ENCODE measurements at regions not wholly inside any gene's neighbourhood (a gene's known extent, or its start where the extent isn't known, plus 50 kb on each side); places are given as distances from the start of the nearest gene placed in this dataset.

- no peak overlapping the region for H3K27ac ChIP-seq
- H3K9ac ChIP-seq (ENCODE audit: insufficient read length): no peak overlapping the region
- no peak for DNase-seq (ENCODE audit: low read depth, low spot score)
- TF ChIP-seq EZH2 (IDR thresholded peaks at IDR 0.05): no peak
- TF ChIP-seq POLR2AphosphoS5 (IDR thresholded peaks at IDR 0.05; ENCODE audit: borderline replicate concordance, low read depth, low read length): no peak
- no peak for TF ChIP-seq FOXP2 (optimal IDR thresholded peaks at IDR 0.05; ENCODE audit: control extremely low read depth, extremely low read length, insufficient read depth)
- no peaks in the 10 kb centered on the region for H3K36me3 ChIP-seq (ENCODE audit: insufficient read depth, low read length)
- no peak overlapping the region for H3K4me3 ChIP-seq
- H3K9me3 ChIP-seq (ENCODE audit: low read depth, low read length): no peaks in the 10 kb centered on the region
Observed at GRCh38 chr5:107314330-107314729, 356.4 kb downstream of the EFNA5 start.

GRCh38 chr5:107313921-107314320, 356.8 kb downstream of the EFNA5 start:
- H3K9me3 ChIP-seq (ENCODE audit: low read depth, low read length): no peaks in the 10 kb centered on the region
- H3K27ac ChIP-seq: no peak overlapping the region
- no peak for DNase-seq (ENCODE audit: low read depth, low spot score)
- H3K36me3 ChIP-seq (ENCODE audit: insufficient read depth, low read length): no peaks in the 10 kb centered on the region
- no peak for TF ChIP-seq FOXP2 (optimal IDR thresholded peaks at IDR 0.05; ENCODE audit: control extremely low read depth, extremely low read length, insufficient read depth)
- no peak for TF ChIP-seq EZH2 (IDR thresholded peaks at IDR 0.05)
- no peak for TF ChIP-seq POLR2AphosphoS5 (IDR thresholded peaks at IDR 0.05; ENCODE audit: borderline replicate concordance, low read depth, low read length)
- H3K9ac ChIP-seq (ENCODE audit: insufficient read length): no peak overlapping the region
- H3K4me3 ChIP-seq: no peak overlapping the region

DNA sequence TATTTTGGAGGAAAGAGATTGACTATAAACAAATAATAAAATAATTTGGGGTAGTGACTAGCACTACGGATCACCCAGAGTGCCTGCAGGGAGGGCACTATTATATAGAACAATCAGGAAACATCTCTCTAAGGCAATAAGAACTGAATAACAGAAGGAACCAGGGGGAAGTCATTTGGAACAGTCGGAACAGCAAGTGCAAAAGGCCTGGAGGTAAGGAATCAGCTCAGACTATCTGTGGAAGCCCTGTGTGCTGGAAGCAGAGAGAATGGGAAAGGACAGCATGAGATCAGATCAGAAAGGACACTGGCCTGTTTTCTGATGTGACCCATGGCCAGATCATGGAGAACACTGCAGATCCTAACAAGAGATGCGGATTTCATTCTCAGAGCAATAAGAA, 357.6 kb downstream of the EFNA5 start:
- no peak overlapping the region for H3K27ac ChIP-seq
- no peaks in the 10 kb centered on the region for H3K9me3 ChIP-seq (ENCODE audit: low read depth, low read length)
- H3K4me3 ChIP-seq: no peak overlapping the region
- H3K9ac ChIP-seq (ENCODE audit: insufficient read length): no peak overlapping the region
- TF ChIP-seq FOXP2 (optimal IDR thresholded peaks at IDR 0.05; ENCODE audit: control extremely low read depth, extremely low read length, insufficient read depth) (no peak), POLR2AphosphoS5 (IDR thresholded peaks at IDR 0.05; ENCODE audit: borderline replicate concordance, low read depth, low read length) (no peak), EZH2 (IDR thresholded peaks at IDR 0.05) (no peak)
- no peaks in the 10 kb centered on the region for H3K36me3 ChIP-seq (ENCODE audit: insufficient read depth, low read length)
- no peak for DNase-seq (ENCODE audit: low read depth, low spot score)

- no peak overlapping the region for H3K9ac ChIP-seq (ENCODE audit: insufficient read length)
- no peaks in the 10 kb centered on the region for H3K36me3 ChIP-seq (ENCODE audit: insufficient read depth, low read length)
- DNase-seq (ENCODE audit: low read depth, low spot score): no peak
- H3K4me3 ChIP-seq: no peak overlapping the region
- TF ChIP-seq EZH2 (IDR thresholded peaks at IDR 0.05): no peak
- TF ChIP-seq FOXP2 (optimal IDR thresholded peaks at IDR 0.05; ENCODE audit: control extremely low read depth, extremely low read length, insufficient read depth): no peak
- no peak for TF ChIP-seq POLR2AphosphoS5 (IDR thresholded peaks at IDR 0.05; ENCODE audit: borderline replicate concordance, low read depth, low read length)
- no peaks in the 10 kb centered on the region for H3K9me3 ChIP-seq (ENCODE audit: low read depth, low read length)
- H3K27ac ChIP-seq: no peak overlapping the region
Observed at GRCh38 chr5:107310181-107310580, 360.6 kb downstream of the EFNA5 start.

- Histone ChIP-seq H3K27ac (no peak overlapping the region), H3K9me3 (ENCODE audit: low read depth, low read length) (no peaks in the 10 kb centered on the region), H3K9ac (ENCODE audit: insufficient read length) (no peak overlapping the region), H3K4me3 (no peak overlapping the region), H3K36me3 (ENCODE audit: insufficient read depth, low read length) (no peaks in the 10 kb centered on the region)
- TF ChIP-seq FOXP2 (optimal IDR thresholded peaks at IDR 0.05; ENCODE audit: control extremely low read depth, extremely low read length, insufficient read depth) (no peak), POLR2AphosphoS5 (IDR thresholded peaks at IDR 0.05; ENCODE audit: borderline replicate concordance, low read depth, low read length) (no peak), EZH2 (IDR thresholded peaks at IDR 0.05) (no peak)
- DNase-seq (ENCODE audit: low read depth, low spot score): no peak
Observed at GRCh38 chr5:107306594-107306993, 364.1 kb downstream of the EFNA5 start.

DNA sequence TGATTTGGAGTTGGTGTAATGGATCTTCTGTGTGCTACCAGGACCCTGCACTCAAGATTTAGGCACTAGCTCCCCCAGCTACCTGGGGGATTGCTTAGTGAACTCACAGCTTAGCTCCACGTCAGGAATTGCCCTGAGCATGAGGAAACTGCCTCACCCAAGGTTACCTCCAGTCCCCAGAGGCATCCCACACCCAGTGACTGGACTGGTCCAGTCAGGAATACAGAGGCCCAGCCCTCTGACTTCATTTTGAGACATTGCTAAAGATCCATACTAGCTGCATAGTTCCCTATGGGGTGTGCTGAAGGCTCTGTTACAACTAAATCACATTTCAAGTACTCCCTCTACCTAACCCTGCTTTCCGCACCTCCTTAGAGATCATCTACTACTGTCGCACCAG, 364.7 kb downstream of the EFNA5 start:
- TF ChIP-seq FOXP2 (optimal IDR thresholded peaks at IDR 0.05; ENCODE audit: control extremely low read depth, extremely low read length, insufficient read depth) (no peak), EZH2 (IDR thresholded peaks at IDR 0.05) (no peak), POLR2AphosphoS5 (IDR thresholded peaks at IDR 0.05; ENCODE audit: borderline replicate concordance, low read depth, low read length) (no peak)
- Histone ChIP-seq H3K9me3 (ENCODE audit: low read depth, low read length) (no peaks in the 10 kb centered on the region), H3K36me3 (ENCODE audit: insufficient read depth, low read length) (no peaks in the 10 kb centered on the region), H3K4me3 (no peak overlapping the region), H3K27ac (no peak overlapping the region), H3K9ac (ENCODE audit: insufficient read length) (no peak overlapping the region)
- DNase-seq (ENCODE audit: low read depth, low spot score): no peak

DNA sequence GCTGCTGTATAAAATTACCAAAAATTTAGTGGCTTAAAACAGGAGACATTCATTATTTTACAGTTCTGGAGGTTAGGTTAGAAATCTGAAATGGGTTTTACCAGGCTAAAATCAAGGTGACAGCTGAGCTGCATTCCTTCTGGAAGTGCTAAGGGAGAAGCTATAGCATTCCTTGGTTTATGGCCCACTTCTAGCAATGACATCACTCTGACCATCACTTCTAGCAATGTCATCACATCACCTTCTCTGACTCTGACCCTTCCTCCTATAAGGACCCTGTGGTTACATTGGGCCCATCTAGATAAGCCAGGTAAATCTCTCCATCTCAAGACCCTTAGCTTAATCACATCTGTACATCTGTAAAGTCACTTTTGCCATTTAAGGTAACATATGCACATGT, 366.1 kb downstream of the EFNA5 start:
- DNase-seq (ENCODE audit: low read depth, low spot score): no peak
- Histone ChIP-seq H3K9me3 (ENCODE audit: low read depth, low read length) (no peaks in the 10 kb centered on the region), H3K9ac (ENCODE audit: insufficient read length) (no peak overlapping the region), H3K4me3 (no peak overlapping the region), H3K27ac (no peak overlapping the region), H3K36me3 (ENCODE audit: insufficient read depth, low read length) (no peaks in the 10 kb centered on the region)
- TF ChIP-seq POLR2AphosphoS5 (IDR thresholded peaks at IDR 0.05; ENCODE audit: borderline replicate concordance, low read depth, low read length): no peak
- no peak for TF ChIP-seq EZH2 (IDR thresholded peaks at IDR 0.05)
- TF ChIP-seq FOXP2 (optimal IDR thresholded peaks at IDR 0.05; ENCODE audit: control extremely low read depth, extremely low read length, insufficient read depth): no peak

DNA sequence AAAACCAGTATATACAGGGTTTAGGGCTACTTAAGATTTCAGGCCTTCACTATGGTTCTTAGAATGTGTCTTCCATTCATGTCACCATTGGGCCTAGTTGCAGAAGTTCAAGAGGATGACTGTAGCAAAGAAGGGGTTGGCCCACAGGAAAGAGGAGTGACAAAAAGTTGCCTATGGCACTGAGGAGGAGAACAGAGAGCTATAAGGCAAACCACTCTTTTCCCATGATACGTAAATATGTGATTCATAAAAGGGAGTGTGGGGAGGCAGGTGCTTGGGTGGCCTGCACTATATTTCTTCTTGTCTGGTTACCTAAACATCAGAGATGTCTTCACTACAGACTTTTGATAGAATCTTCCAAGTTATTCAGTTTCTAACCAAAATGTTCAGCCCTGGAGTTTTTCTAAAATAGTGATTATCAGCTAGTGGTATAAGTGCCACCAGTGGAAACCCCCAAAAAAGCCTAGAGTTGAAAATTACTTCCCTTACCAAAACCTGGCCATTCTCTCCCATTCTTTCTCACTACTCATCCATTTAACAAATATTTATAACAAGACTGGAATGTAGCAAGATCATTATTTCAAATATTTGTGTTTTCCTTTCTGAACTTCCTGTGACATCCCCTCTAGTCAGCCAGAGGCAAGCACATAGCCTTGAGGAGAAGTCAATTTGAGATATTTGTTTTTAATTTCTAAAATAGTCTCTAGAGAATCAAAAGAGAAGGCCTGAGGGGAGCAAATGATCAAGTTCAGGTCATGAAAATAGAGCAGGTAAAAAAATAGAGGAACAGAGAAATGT, 367.4 kb downstream of the EFNA5 start:
- H3K27ac ChIP-seq: no peak overlapping the region
- TF ChIP-seq EZH2 (IDR thresholded peaks at IDR 0.05): no peak
- no peak for TF ChIP-seq POLR2AphosphoS5 (IDR thresholded peaks at IDR 0.05; ENCODE audit: borderline replicate concordance, low read depth, low read length)
- TF ChIP-seq FOXP2 (optimal IDR thresholded peaks at IDR 0.05; ENCODE audit: control extremely low read depth, extremely low read length, insufficient read depth): no peak
- no peak overlapping the region for H3K4me3 ChIP-seq
- no peaks in the 10 kb centered on the region for H3K9me3 ChIP-seq (ENCODE audit: low read depth, low read length)
- no peak for DNase-seq (ENCODE audit: low read depth, low spot score)
- H3K36me3 ChIP-seq (ENCODE audit: insufficient read depth, low read length): no peaks in the 10 kb centered on the region
- no peak overlapping the region for H3K9ac ChIP-seq (ENCODE audit: insufficient read length)

GRCh38 chr5:107302441-107302840, 368.3 kb downstream of the EFNA5 start:
- H3K27ac ChIP-seq: no peak overlapping the region
- no peak overlapping the region for H3K4me3 ChIP-seq
- DNase-seq (ENCODE audit: low read depth, low spot score): no peak
- no peak overlapping the region for H3K9ac ChIP-seq (ENCODE audit: insufficient read length)
- no peaks in the 10 kb centered on the region for H3K9me3 ChIP-seq (ENCODE audit: low read depth, low read length)
- H3K36me3 ChIP-seq (ENCODE audit: insufficient read depth, low read length): no peaks in the 10 kb centered on the region
- no peak for TF ChIP-seq FOXP2 (optimal IDR thresholded peaks at IDR 0.05; ENCODE audit: control extremely low read depth, extremely low read length, insufficient read depth)
- no peak for TF ChIP-seq EZH2 (IDR thresholded peaks at IDR 0.05)
- TF ChIP-seq POLR2AphosphoS5 (IDR thresholded peaks at IDR 0.05; ENCODE audit: borderline replicate concordance, low read depth, low read length): no peak

Data from SK-N-MC (cell line).